Effector CD4-positive, alpha-beta T cell (primary cell): ENCODE measurements at regions not wholly inside any gene's neighbourhood (a gene's known extent, or its start where the extent isn't known, plus 50 kb on each side); places are given as distances from the start of the nearest gene placed in this dataset.

ENCODE experiments used
- DNase-seq: peaks from one replicate; pipeline ENCODE4 v3.0.0-alpha.2; 2020

GRCh38 chr15:35871282-35871681 lies 325.3 kb upstream of the DPH6 start:
- no peak for DNase-seq

GRCh38 chr15:35871812-35872211 lies 325.8 kb upstream of the DPH6 start:
- no peak for DNase-seq

GRCh38 chr15:35872577-35872976 lies 326.6 kb upstream of the DPH6 start:
- DNase-seq = no peak

GRCh38 chr15:35874260-35874905 lies 328.4 kb upstream of the DPH6 start:
- no peak for DNase-seq

- no peak for DNase-seq
These were observed 330.8 kb upstream of the DPH6 start for GRCh38 chr15:35876762-35877161.

GRCh38 chr15:35880896-35881295 lies 334.9 kb upstream of the DPH6 start:
- no peak for DNase-seq

GRCh38 chr15:35885870-35886269 lies 339.9 kb upstream of the DPH6 start:
- DNase-seq = no peak

GRCh38 chr15:35886765-35887164 lies 340.8 kb upstream of the DPH6 start:
- DNase-seq = no peak

GRCh38 chr15:35888815-35889214 lies 342.9 kb upstream of the DPH6 start:
- DNase-seq = no peak

GRCh38 chr15:35907511-35907910 lies 361.5 kb upstream of the DPH6 start:
- DNase-seq = no peak

- DNase-seq = no peak
These were observed 363.4 kb upstream of the DPH6 start for GRCh38 chr15:35909414-35909813.

- DNase-seq = no peak
These were observed 364.3 kb upstream of the DPH6 start for GRCh38 chr15:35910227-35910626.

GRCh38 chr15:35911052-35911777 lies 365.2 kb upstream of the DPH6 start:
- no peak for DNase-seq

- DNase-seq = no peak
These were observed 366.2 kb upstream of the DPH6 start for GRCh38 chr15:35912196-35912595.

GRCh38 chr15:35914573-35914972 lies 368.6 kb upstream of the DPH6 start:
- no peak for DNase-seq

- DNase-seq = no peak
These were observed 375.1 kb upstream of the DPH6 start for GRCh38 chr15:35921046-35921445.

GRCh38 chr15:35925275-35926006 lies 379.5 kb upstream of the DPH6 start:
- no peak for DNase-seq

GRCh38 chr15:35926007-35926380 lies 380.0 kb upstream of the DPH6 start:
- DNase-seq = no peak

- DNase-seq = no peak
These were observed 382.9 kb upstream of the DPH6 start for GRCh38 chr15:35928847-35929246.

GRCh38 chr15:35929740-35930444 lies 383.9 kb upstream of the DPH6 start:
- DNase-seq = no peak

- no peak for DNase-seq
These were observed 385.9 kb upstream of the DPH6 start for GRCh38 chr15:35931799-35932341.

- no peak for DNase-seq
These were observed 386.6 kb upstream of the DPH6 start for GRCh38 chr15:35932531-35932930.

GRCh38 chr15:35933531-35933930 lies 387.6 kb upstream of the DPH6 start:
- DNase-seq = no peak
